Bronchial epithelial cell (primary cell): ENCODE measurements at regions not wholly inside any gene's neighbourhood (a gene's known extent, or its start where the extent isn't known, plus 50 kb on each side); places are given as distances from the start of the nearest gene placed in this dataset.

ENCODE experiments used
- DNase-seq: peaks from one replicate; pipeline ENCODE4 v3.0.0-alpha.2; 2010; ENCODE audit warnings: low read depth
- FAIRE-seq: peaks from 2 replicates; lab custom pipeline; 2011; peaks lifted over from hg19 to GRCh38; lab: Jason Lieb, UNC
- H3K27me3 ChIP-seq: 2 replicates; pipeline ENCODE4 v1.5.1; 2011; ENCODE audit warnings: low read length; ENCODE audit not compliant: control insufficient read depth, insufficient read depth
- H3K36me3 ChIP-seq: 2 replicates; pipeline ENCODE4 v1.5.1; 2011; ENCODE audit warnings: low read length; ENCODE audit not compliant: control insufficient read depth, insufficient read depth
- H3K4me3 ChIP-seq: 2 replicates; pipeline ENCODE4 v1.5.1; 2011; ENCODE audit warnings: mild to moderate bottlenecking, low read depth, low read length, control low read depth
- CTCF ChIP-seq: IDR thresholded peaks from 2 replicates; pipeline ENCODE4 v1.5.1; 2011; ENCODE audit warnings: mild to moderate bottlenecking, moderate library complexity, low read length, control low read depth, inconsistent platforms; ENCODE audit not compliant: insufficient read depth, severe bottlenecking

- no peak for TF ChIP-seq CTCF
- FAIRE-seq (no peak), DNase-seq (no peak)
- no peaks in the 10 kb centered on the region for H3K36me3 ChIP-seq
- H3K27me3 ChIP-seq = no peaks in the 10 kb centered on the region
- no peak overlapping the region for H3K4me3 ChIP-seq
Measured at GRCh38 chrX:1870421-1870820, 255.6 kb downstream of the ASMT start.

- H3K36me3 ChIP-seq = no peaks in the 10 kb centered on the region
- no peak overlapping the region for H3K4me3 ChIP-seq
- H3K27me3 ChIP-seq = no peaks in the 10 kb centered on the region
- TF ChIP-seq CTCF = no peak
- DNase-seq = no peak
- no peak for FAIRE-seq
Measured at GRCh38 chrX:1871887-1872286, 257.0 kb downstream of the ASMT start.

GRCh38 chrX:1873671-1874070 lies 258.8 kb downstream of the ASMT start:
- Histone ChIP-seq H3K36me3 (no peaks in the 10 kb centered on the region), H3K27me3 (no peaks in the 10 kb centered on the region), H3K4me3 (no peak overlapping the region)
- DNase-seq (no peak), FAIRE-seq (no peak)
- TF ChIP-seq CTCF = no peak

- Histone ChIP-seq H3K4me3 (no peak overlapping the region), H3K27me3 (no peaks in the 10 kb centered on the region), H3K36me3 (no peaks in the 10 kb centered on the region)
- TF ChIP-seq CTCF = no peak
- FAIRE-seq (no peak), DNase-seq (no peak)
Measured at GRCh38 chrX:1874416-1874815, 259.6 kb downstream of the ASMT start.

GRCh38 chrX:1874899-1875298 lies 260.0 kb downstream of the ASMT start:
- TF ChIP-seq CTCF = no peak
- H3K4me3 ChIP-seq = no peak overlapping the region
- no peak for DNase-seq
- no peaks in the 10 kb centered on the region for H3K36me3 ChIP-seq
- H3K27me3 ChIP-seq = no peaks in the 10 kb centered on the region
- FAIRE-seq = no peak

- Histone ChIP-seq H3K36me3 (no peaks in the 10 kb centered on the region), H3K27me3 (no peaks in the 10 kb centered on the region), H3K4me3 (no peak overlapping the region)
- no peak for TF ChIP-seq CTCF
- no peak for DNase-seq
- FAIRE-seq = no peak
Measured at GRCh38 chrX:1876041-1876440, 261.2 kb downstream of the ASMT start.
